ENCODE measurements at regions not wholly inside any gene's neighbourhood (a gene's known extent, or its start where the extent isn't known, plus 50 kb on each side); places are given as distances from the start of the nearest gene placed in this dataset.

DNA sequence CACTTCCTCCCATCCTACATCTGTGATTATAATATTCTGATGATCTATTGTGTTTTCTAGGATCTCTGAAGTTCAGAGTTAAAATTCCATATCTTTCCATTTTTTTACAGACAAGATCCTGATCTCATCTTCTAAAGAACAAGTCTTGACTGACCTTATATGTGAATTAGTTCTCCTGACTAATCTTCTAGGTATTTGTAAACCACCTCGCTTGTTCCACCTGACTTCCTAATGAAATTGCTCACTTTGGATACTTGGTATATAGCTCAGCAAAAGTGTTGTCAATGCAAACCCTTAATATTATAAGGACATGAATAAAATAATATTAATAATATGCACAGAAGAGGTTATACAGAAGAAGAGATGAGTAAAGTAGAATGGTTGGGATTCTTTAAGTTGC is 68.2 kb upstream of the NR4A3 start:
- DNase-seq (ENCODE audit: low spot score) = no peak

DNA sequence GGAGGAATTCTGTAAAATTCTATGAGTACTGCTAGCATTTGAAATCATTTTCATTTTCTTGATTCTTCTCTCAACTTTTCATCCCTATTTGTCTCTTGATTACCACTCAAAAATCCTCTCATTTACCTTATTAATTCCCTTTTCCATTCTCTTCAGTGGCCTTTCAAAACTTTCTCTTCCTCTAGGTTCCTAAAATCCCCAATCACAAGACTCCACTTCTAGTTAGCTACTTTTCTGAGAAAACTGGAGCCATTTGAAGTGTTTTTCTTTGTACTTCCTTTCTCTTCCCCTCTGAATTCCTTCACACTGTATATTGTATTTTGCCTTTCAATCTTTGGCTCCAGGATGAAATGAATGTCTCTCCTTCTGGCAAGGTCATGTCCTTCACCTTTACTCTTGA is 61.3 kb upstream of the NR4A3 start:
- no peak for DNase-seq (ENCODE audit: low spot score)

DNA sequence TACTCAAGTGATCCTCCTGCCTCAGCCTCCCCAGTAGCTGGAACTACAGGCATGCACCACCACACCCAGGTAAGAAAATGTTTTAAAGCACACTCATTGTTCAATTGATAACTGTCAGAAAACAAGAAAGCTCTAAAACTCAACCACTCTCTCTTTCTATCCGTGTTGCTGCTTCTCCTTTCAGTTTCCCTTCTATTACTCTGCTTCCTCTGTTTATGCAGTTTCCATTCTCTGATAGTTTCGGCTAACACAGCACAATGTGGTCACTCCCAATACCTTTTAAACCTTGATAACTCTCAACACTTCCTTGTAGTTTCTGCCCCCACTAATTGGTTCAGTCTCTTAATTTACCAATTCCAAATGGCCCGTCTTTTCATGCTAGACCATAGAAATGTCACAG is 59.2 kb upstream of the NR4A3 start:
- no peak for DNase-seq (ENCODE audit: low spot score)

Measured in hepatic stellate cell (primary cell).